ENCODE measurements at regions not wholly inside any gene's neighbourhood (a gene's known extent, or its start where the extent isn't known, plus 50 kb on each side); places are given as distances from the start of the nearest gene placed in this dataset.

DNA sequence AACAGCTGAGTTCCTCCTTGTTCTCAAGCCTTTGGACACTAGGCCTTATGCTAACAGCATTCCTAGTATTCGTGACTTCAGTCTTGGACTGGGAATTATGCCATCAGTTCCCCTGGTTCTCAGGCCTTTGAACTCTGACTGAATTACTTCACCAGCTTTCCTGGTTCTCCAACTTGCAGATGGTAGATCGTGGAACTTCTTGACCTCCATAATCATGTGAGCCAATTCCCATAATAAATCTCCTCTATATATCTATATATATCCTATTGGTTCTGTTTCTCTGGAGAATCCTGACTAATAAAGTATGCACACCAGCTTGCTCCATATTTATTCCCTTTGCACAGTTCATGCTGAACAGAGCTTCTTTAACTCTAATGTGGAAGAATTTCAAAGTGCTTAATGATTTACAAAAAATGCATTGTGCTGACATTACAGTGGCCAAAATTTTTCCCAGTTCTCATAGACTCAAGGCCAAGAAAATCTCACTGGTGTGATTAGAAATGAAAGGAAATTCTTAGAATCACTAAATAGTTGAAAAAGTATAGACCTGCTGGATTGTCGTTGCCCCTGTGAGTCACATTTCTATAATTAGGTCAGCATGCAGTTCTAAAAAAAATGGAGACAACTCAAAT, 462.9 kb upstream of the ADAMTS5 start:
- no peak overlapping the region for H3K4me3 ChIP-seq (replicated peaks; ENCODE audit: low read depth, low read length)
- DNase-seq (ENCODE audit: extremely low read depth, insufficient read length), result no peak
- TF ChIP-seq CTCF (IDR thresholded peaks at IDR 0.05; ENCODE audit: insufficient read depth, low read length, poor library complexity, severe bottlenecking), result no peak
- no peaks in the 10 kb centered on the region for H3K27me3 ChIP-seq (replicated peaks; ENCODE audit: control insufficient read depth, insufficient read depth, low read length)
- H3K36me3 ChIP-seq (ENCODE audit: control insufficient read depth, insufficient read depth, low read length), result no peaks in the 10 kb centered on the region

DNA sequence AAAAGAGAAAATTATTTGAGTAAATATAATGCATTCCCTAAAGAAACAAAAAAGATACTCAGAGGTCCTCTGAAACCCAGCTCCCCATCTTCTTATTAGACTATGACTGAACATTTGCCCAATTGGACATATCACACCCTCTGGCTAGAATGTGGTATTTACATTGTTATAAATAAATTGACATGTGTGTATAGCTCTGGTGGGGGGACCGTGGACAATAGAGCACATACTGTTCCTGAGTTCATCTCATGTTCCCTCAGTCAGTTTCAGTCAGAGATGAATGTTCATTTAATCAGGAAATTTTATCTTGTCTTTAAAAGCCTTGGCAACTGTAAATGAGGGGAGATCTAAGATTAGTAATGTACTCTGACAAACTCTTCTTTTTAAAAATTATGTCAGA, 459.3 kb upstream of the ADAMTS5 start:
- H3K36me3 ChIP-seq (ENCODE audit: control insufficient read depth, insufficient read depth, low read length), result no peaks in the 10 kb centered on the region
- no peaks in the 10 kb centered on the region for H3K27me3 ChIP-seq (replicated peaks; ENCODE audit: control insufficient read depth, insufficient read depth, low read length)
- DNase-seq (ENCODE audit: extremely low read depth, insufficient read length), result no peak
- no peak overlapping the region for H3K4me3 ChIP-seq (replicated peaks; ENCODE audit: low read depth, low read length)
- TF ChIP-seq CTCF (IDR thresholded peaks at IDR 0.05; ENCODE audit: insufficient read depth, low read length, poor library complexity, severe bottlenecking), result no peak

GRCh38 chr21:27425574-27425973, 458.7 kb upstream of the ADAMTS5 start:
- no peak for TF ChIP-seq CTCF (IDR thresholded peaks at IDR 0.05; ENCODE audit: insufficient read depth, low read length, poor library complexity, severe bottlenecking)
- DNase-seq (ENCODE audit: extremely low read depth, insufficient read length), result no peak
- Histone ChIP-seq H3K4me3 (replicated peaks; ENCODE audit: low read depth, low read length) (no peak overlapping the region), H3K36me3 (ENCODE audit: control insufficient read depth, insufficient read depth, low read length) (no peaks in the 10 kb centered on the region), H3K27me3 (replicated peaks; ENCODE audit: control insufficient read depth, insufficient read depth, low read length) (no peaks in the 10 kb centered on the region)

- H3K27me3 ChIP-seq (replicated peaks; ENCODE audit: control insufficient read depth, insufficient read depth, low read length), result no peaks in the 10 kb centered on the region
- TF ChIP-seq CTCF (IDR thresholded peaks at IDR 0.05; ENCODE audit: insufficient read depth, low read length, poor library complexity, severe bottlenecking), result no peak
- no peak overlapping the region for H3K4me3 ChIP-seq (replicated peaks; ENCODE audit: low read depth, low read length)
- DNase-seq (ENCODE audit: extremely low read depth, insufficient read length), result no peak
- no peaks in the 10 kb centered on the region for H3K36me3 ChIP-seq (ENCODE audit: control insufficient read depth, insufficient read depth, low read length)
Observed at GRCh38 chr21:27425172-27425571, 458.3 kb upstream of the ADAMTS5 start.

DNA sequence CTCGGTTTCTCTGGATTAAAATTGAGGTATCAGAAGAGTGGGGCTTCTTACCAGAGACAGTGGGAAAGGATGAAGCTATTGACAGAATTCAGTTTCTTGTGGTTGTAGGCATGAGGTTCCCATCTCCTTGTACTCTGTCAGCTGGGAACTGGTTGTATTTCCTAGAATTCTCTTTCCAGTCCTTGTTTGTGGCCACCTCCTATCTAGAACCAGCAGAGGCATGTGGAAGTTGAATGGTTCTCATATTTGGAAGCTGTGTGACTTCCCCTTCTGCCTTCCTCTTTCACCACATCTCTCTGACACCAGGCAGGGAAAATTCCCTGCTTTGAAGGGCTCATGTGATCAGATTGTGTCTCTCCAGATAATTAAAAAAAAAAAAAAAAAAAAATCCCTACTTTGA, 457.7 kb upstream of the ADAMTS5 start:
- Histone ChIP-seq H3K36me3 (ENCODE audit: control insufficient read depth, insufficient read depth, low read length) (no peaks in the 10 kb centered on the region), H3K27me3 (replicated peaks; ENCODE audit: control insufficient read depth, insufficient read depth, low read length) (no peaks in the 10 kb centered on the region), H3K4me3 (replicated peaks; ENCODE audit: low read depth, low read length) (no peak overlapping the region)
- DNase-seq (ENCODE audit: extremely low read depth, insufficient read length), result no peak
- TF ChIP-seq CTCF (IDR thresholded peaks at IDR 0.05; ENCODE audit: insufficient read depth, low read length, poor library complexity, severe bottlenecking), result no peak
